Stimulated activated CD4-positive, alpha-beta T cell treated with anti-CD3 and anti-CD28 coated beads, Interleukin-4, amount 100 ng/mL, for 24 hours (primary cell): ENCODE measurements at regions not wholly inside any gene's neighbourhood (a gene's known extent, or its start where the extent isn't known, plus 50 kb on each side); places are given as distances from the start of the nearest gene placed in this dataset.

Experiments
- DNase-seq: peaks from one replicate; pipeline ENCODE4 v3.0.0-alpha.2; 2020

DNA sequence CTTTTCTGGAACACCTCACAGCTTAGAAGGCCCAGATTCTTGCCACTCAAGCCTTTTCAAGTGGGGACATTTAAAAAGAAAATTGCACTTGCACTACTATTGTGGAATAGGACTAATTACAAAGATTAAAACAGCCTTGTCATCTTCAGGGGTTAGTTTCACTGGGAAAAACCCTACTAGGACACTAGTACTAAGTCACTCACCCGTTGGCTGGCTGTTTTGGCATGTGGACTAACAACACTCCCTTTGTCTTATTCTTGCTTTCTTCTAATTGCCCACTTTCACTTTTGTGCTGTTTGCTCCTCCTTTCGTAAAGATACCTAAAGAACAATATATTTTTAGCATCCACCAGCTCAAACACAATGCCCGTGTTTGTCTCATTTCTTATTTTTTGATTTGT lies 200.9 kb upstream of the MID1 start:
- no peak for DNase-seq

DNA sequence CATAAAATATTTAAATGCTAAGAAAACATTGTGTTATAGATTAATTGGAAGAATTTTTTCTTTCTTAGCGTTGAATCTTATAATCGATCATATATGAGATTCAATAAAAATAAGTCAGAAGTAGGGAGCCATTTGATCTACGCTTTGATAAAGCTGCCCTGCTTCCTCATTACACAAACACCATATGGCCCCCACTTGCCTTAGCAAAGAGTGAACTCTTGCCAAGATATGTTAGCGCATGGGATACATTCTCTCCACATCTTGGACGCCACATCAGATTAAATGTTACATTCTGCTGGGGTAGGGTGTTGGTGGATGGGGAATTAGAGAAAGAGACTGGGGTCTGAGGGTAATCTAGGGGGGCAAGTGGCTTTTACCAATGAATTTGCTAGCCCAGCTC lies 207.7 kb upstream of the MID1 start:
- no peak for DNase-seq

DNA sequence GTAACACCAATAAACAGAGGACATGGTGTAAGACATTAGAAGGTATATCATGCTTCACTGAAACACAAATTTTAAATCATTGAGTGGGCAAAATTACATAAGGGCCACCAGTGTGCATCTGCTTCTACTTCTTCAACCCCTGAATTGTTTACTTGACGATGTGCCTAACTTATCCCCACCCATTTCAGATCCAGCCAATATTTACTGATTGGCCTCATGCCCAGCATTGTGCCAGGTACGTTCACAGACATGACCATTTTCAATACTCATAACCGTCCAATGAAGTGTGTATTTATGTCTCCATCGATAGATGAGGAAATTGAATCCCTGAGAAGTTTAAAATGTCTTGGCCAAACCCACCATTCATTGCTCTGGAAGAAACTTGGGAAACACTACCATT lies 208.3 kb upstream of the MID1 start:
- no peak for DNase-seq

DNA sequence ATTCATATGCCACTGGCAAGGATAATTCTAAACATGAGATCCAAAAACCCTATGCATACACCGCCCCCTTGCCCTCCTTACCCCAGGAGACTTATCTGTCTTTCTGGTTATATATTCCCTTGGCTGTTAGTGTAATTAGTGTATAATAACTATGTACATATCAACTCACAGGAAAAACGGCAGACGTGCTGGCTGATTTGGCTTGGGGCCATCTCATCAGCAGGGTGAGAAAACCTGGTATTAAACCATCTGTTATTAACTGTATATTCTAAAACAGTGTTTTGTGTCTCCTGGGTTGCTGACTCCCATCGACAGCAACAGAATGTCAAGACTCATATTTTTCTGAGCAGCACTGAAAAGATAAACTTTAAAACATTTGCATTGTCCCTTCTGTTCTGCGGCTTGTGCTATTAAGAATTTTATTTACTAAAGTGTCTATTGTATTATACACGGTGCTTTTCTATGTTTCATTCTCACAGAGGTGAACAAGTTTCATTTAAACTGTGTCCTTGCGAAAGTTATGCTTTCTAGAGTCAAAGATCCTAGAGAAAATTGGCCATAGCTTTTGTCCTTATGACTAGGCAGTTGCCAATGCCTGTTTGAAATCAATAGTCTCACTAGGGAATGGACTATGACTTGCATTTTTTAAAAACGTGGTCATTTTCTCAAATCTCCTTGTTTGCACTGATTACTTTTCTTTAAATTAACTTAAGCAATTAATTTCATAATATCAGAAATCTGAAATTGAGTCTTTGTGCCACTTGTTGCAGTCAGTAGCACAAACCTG lies 211.5 kb upstream of the MID1 start:
- DNase-seq, result no peak

DNA sequence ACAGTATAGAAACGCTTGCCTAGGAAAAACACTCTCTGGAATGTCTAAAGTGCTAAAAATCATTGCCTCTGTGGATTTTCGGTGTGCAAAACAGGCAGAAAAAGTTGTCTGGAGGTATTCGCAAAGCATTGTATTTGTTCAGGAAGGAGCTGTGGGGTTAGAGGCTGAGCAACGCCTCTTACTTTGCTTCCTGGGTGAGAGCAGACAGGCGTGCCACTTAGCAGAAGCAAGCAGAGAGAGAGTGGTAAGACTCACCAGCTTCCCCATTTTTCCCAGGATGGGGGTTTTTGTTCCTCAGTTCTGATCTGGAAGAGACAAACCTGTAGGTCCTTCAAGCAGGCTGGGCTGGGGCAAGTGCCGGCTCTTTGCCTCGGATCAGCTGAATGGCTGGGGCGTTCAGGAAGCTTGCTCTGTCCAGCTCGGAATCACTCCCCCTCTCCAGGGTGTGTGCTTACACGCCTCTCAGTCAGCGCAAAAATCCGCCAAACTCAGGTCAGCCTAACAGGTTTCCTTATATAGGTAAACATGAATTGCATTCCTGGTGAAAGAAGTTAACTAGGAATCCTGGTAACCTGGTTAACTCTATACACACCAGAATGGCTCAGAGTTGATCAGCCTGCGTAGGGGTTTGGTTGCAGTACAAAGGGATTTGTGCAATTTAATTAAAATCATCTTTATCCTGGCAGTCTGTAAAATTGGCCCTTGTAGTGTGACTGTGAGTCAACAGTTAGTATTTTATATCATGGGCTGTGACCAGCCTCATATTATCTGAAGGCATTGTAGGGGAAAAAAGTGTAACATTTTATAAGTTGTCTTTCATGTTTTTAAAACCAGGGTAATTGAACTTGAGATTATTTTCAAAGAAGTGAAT lies 213.1 kb upstream of the MID1 start:
- no peak for DNase-seq

DNA sequence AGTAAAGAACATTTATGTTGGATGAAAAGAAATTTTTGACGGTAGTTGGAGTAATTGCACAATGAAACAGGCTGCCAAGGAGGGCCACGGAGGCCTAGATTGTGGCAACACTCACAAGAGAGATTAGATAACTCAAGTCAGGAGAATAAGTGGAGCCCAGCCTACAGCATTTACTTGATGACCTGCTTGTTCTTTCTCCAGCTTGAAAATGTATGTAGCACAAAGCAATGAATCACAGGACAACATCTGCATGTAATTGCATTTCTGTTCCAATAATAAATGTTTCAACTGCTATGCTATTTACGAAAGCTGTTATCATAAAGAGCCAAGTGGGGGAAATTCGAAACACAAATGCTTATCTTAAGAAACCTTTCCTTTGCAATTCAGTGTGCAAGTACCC lies 221.2 kb upstream of the MID1 start:
- DNase-seq, result no peak

DNA sequence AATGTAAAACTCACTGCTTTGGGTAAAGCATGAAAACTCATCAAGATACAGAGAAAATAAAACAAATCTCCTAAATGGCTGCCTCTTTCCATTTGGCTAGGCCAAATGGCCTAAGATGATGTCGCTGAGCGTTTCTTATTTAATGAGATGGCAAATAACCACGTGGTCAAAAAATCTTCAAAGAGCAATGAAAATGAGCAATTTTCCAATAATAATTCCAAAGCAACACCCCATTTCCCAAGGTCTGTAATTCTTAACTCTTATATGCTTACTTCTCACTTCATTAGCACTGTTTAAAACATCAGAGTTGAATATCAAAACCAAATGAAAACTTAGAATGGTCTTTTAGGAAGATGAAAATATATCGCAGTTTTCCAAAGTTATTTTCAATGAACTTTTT lies 222.3 kb upstream of the MID1 start:
- DNase-seq, result no peak

DNA sequence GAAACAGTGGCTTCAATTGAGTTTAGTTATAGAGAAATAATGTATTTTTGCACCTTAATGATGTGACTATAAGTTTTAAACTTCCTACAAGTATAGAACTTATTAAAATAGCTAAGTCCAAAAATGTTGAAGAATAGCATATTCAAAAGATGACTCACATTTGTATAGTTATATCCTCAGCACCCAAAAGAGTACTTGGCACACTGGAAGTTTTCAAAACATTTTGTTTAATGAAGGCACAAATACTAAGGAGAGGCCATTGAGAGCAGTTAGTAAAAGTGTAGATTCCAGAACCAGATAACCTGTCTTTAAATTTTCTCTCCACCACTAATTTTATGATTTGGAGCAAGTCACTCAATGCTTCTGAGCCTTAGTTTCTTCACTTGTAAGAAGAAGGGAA lies 226.9 kb upstream of the MID1 start:
- DNase-seq, result no peak

DNA sequence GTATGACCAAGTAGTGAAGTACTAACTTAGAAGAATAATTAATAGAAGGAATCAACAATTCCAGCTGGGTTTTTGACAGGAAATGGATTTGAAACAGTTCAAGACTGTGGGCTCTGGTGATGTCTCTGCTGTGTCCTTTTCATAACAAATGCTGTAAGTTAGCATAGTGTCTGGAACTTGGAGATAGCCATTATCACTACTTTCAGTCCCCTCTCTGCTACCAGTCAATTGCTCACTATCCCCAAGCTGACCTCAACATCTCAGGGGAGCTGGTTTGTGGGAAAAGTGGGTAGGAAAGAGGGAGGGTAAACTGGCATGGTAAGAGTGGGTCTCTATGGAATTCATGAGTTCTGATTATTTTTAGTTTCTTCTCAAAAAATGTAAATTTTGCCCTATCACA lies 231.4 kb upstream of the MID1 start:
- no peak for DNase-seq

DNA sequence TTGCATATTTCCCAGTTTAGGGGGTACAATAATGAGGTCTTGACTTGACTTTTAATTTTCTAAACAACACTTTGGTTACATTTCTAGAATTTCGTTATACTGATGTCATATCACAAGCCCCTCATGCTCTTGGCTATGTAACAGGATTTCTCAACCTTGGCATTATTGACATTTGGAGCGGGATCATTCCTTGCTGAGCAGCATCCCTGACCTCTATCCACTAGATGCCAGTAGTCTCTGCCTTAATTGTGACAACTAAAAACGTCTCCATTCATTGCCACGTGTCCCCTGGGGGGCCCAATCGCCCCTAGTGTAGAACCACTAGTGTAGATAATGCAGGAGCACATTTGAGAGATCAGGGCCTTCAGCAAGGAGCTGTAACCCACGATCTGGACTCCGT lies 234.2 kb upstream of the MID1 start:
- no peak for DNase-seq

DNA sequence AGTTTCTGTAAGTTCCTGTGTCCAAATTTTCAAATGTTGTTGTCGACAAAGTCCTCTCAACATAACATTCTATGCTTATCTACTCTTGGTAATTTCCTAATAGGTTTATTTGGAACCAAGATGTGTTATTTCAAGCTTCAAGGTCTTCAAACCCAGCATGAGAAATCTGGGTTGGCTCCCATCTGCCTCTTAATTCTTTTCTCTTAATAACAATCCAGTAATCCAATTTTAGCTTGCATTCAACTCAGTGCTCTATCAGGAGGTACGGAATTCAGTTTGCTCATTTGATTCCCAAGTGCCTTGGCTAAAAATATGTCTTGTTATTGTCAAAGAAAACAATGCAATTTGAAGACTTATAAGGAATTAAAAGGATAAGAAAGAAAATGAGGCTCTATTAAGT lies 235.5 kb upstream of the MID1 start:
- DNase-seq, result no peak

DNA sequence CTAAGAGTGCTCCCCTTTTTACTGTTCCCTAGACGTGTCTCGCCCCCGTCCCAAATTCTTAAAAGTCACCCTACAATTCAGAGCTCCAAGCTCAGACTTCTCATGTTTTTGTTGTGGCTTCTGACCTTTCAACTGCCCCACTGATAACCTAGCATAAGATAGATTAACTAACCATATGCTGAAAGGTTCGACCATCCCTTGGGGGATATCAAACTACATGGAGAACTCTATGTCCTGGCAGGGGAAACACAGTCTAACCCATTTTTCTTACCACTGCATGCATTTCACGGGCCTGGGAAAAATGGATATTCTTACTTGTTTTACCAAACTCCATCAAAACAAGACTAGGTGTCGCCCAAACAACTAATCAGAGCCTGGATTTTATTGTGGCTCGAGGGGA lies 236.4 kb upstream of the MID1 start:
- DNase-seq, result no peak

DNA sequence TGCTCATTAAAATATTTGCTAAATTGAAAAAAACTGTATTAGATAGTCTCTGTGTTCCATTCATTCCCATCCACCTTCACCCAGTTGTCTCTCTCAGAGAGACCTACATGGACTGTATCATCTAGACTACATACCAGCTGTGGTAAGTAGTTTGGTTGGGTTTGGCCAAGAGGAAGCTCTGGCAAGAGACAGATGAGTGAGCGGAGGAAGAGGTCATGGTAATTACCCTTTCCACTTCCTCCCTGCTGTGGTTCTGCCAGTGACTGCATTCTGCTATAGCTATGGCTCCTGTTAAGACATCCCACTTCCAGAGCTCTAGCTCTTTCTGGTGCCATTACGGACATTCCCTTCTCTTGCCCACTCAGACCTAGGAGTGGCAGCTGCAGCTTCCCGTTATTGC lies 239.0 kb upstream of the MID1 start:
- DNase-seq, result no peak

DNA sequence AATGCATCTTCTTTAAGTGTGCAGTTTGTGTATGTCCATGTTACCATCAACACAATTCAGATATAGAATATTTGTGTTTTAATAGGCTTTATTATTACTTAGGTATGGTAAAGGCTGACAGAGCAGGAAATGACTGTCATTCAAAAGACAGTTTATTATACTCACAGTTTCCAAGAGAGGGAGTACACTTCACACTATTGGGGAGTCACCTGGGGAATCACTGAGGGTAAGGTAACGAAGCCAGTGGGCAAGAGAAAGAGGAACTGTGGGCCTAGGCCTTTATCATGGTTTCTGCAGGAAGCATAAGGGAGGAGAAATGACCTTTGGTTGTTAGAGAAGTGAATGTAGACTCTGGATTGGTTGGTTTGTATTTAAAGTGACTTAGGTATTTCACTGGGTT lies 235.1 kb upstream of the HCCS start:
- DNase-seq, result no peak

DNA sequence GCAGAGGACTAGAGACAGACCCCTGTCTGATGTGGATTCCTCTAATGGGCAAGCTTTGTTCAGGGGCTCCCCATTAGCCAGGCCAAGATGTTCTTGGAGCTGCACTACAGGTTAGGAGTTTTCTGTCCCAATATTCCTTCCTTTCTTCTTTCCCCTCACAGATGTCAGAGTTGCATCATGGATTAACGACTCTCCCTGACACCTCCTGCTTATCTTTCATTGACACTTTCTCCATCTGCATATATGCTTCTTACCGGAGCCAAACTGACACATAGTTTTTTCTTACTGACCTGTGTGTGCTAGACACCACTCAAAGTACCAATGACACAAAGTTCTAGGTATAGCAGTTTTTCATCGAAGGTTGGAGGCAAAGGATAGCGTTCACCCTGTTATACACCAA lies 228.6 kb upstream of the HCCS start:
- DNase-seq, result no peak

DNA sequence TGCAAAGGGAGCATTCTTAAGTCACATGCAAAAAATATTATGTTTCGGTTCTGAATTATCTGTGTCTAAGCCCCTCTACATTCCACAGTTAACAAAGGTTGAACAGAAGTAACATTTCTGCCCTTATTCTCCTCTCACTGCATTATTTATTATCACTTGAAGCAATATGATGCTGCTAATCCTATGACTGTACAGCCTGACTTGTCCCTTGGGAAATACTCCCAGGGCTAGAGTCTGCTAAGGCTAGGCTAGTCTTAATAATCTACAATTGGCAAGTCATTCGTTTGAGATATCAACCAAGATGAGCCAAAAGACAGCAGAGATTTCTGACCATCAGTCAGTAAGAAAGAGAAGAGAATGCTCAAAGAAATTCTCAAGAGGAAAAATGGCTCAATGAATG lies 226.9 kb upstream of the HCCS start:
- DNase-seq, result no peak

DNA sequence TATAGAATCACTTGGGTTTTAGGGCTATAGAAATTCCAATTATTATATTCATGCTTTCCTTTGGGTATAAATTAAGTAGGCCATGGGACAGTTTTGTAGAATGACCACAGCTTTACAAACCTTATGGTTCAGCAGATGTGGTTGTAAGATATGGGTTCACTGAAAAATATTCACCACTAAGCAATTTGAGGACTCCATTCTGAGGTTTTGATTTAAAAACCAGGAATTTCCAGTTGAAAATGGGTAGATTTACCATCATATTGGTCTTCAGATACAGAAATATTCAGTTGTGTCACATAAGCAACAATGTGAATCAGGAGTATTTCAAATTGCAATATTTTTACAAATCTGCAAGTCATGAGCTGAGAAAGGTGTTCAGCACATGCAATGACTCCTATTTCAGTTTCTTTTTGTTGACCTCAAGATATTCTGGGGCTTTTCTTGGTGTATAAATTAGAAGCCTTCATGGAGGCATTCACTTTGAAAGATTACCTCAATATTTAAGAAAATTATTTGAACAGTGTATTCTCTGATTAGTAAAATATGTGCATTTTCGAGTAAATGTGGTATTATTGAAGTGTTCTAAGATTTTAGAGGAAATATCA lies 218.4 kb upstream of the HCCS start:
- DNase-seq, result no peak

DNA sequence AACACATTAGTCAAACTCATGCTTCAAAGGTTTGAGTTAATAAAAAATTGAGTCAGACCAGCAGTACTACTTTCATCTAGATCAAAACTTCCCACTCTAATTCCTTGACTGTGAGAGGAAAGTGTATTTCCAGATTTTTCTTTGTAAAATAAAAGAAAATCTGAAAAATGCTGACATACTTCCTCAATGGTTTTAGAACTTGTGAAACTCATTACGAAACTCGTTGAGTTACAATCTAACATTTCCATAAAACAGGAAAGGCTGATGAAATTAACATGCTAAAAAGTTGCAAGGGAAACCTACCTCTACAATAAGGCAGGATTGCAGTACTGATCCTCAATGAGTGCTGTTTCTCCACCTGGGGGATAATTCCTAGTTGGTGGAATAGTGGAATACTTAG lies 217.8 kb upstream of the HCCS start:
- DNase-seq, result no peak

DNA sequence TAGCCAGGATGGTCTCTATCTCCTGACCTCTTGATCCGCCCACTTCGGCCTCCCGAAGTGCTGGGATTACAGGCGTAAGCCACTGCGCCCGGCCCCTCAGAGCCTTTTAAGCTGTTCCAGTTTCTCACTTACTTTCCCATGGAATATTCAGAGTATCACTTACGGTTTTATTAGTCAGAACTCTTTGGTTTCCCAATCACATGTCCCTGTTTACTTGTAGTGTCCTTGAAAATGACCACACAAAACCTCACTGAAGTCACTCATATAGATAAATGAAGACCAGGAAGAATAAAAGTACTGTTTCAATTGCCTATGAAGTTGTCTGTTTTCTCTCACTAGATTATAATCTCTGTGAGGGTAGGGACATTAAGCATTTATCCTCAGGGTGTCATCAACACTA lies 217.2 kb upstream of the HCCS start:
- no peak for DNase-seq

DNA sequence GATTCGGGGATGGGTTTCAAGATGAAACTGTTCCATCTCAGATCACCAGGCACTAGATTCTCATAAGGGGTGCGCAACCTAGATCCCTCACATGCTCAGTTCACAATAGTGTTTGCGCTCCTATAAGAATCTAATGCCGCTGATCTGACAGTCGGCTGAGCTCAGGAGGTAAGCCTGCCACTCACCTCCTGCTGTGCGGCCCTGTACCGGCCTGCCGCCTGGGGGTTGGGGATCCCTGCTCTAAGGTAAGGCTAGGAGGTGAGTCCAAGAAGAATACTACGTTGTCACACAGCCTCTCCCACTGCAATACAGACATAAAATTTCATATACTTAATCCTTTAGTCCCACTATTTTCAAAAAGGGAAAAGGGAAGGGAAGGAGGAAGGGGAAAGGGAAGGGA lies 213.4 kb upstream of the HCCS start:
- no peak for DNase-seq

DNA sequence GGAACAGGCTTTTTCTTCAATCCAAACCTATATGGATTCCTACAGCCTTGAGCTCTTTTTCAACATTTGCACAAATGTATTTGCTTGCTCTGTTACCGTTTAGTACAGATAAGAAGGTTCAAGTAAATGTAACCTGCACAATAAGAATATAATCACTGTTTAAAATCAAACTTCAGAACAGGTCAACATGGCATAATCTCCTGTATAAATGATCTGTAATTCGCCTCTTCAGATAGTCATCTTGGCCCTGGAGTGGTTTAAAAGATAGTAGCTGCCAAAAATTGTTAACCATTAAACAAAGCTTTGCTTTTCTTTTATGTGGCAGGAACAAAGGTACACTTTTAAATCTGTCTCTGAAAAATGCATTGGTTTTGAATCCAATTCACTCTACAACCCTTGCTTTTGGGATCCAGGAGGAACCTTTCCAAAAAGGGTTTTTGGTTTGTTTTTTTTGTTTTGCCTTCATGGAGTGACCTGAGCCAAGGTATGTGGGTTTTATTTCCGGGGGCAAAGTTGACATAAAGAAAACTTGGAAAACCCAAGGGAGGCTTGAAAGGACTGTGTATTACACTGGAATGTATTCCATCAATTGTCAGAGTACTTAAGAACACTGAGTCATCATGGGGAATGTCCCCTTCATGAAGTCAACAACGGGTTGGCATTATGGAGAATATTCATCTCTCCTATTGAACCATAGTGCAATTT lies 210.4 kb upstream of the HCCS start:
- no peak for DNase-seq

DNA sequence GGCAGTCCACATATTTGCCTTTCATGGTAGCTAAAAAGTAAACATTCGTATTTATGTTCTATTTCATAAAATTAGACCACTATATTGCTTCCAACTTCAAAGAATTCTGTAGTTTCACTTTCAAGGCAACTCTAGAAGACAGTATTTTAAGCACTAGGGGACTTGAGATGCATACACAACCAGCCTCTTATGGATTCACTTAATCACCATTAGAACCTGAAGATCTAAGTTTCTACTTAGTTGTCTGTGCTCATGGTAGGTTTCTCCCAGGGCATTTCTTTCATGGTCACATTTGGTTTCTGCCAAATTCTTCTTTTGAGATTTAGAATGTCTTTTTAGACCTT lies 209.9 kb upstream of the HCCS start:
- DNase-seq, result no peak

DNA sequence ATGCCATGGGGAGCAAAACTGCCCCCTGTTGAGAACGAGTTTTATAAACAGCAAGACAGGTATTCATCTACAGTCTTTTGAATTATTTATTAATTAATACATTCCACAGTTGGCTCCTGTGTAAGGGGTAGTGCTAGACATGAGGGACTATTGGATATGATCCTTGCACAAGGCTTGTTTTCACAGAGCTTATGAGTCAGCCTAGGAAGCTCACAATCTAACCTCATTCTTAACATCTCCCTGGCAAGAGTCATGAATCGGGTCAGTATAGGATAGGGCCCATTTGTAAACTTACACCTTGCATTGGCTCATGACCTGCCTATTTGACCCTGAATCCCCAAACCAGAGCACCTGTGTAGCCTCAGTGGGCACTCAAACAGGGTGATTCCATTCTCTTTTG lies 209.1 kb upstream of the HCCS start:
- DNase-seq, result no peak

DNA sequence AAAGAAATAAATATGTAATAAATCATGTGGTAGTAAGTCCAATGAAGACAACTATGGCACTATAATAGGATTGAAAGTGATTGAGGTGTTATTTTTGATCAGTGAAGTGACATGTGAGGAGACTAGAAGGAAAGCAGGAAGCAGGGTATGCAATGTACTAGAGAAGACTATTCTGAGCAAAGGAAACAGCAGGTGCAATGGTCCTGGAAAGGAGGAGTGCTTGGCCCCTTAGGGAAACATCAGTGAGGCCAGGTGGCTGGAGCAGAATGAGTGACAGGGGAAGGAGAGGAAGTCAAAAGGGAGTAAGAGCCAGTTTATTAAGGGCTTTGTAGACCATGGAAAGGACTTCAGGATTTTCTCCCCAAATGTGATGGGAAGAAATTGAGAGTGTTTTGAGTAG lies 207.6 kb upstream of the HCCS start:
- no peak for DNase-seq
